ENCODE measurements at regions not wholly inside any gene's neighbourhood (a gene's known extent, or its start where the extent isn't known, plus 50 kb on each side); places are given as distances from the start of the nearest gene placed in this dataset.
A peak's percentile ranks its signal among the peaks of the same experiment; 100 is the strongest.

DNA sequence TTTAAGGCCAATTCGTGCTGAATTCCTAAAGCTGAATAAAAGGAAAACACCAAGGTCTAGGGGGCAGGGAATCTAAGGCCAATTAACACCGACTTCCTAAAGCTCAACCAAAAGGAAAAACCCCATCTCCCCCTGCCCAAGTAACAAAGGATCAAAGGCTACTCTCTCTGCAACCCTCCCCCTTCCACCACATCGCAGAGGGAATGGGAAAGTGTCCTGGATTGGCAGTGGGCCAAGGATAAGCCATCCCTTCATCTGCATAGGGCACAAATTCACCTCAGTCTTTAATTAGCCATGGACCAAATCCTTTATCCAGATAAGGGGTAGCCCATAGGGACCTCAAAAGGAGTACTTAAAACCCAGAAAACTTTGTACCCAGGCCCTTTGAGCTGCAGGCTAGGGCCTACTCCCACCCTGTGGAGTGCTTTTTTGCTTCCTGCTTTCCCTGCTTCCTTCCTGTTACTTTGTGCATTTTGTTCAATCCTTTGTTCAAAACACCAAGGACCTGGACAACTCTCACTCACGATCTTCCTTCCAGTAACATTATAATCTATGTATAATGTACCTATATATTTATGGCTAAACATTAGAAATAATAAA lies 2119.8 kb upstream of the CELF4 start:
- no peak for DNase-seq (ENCODE audit: low read depth)

DNA sequence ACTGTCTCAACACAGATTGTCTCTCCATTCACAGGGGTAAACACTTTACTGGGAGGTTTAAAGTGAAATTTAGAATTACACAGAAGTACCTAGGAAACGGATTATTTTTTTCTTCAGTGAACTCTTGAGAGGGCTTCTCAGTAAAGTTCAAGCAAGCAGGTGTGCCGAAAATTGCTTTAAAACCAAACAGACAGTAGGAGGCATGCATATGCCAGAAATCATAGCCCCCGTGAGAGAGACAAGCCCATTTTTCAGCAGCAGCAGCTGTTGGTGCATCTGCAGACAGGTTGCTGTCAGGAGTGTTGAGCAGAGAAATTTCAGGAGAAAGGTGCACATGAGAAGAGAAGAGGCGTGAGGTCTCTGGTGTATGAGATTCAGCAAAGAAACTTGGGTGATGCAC lies 2115.5 kb upstream of the CELF4 start:
- DNase-seq (ENCODE audit: low read depth): no peak

DNA sequence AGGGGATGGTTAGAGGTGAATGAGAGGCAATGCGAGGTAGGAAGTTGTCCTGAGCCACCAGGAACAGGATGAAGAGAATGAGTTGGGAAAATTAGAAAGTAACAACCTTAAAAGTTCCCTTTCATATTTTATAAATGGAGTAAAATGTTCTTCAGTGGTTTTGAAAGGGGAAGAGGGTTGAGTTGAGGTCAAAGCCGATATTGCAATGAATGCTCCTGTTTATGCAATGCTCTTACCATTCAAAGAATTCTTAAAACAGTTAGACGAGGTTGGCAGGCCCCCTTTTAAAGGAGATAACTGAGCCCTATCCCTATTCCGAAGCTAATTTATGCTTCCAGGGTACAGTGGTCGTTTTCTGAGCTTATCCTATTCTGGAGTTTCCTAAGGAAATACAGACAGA lies 2110.3 kb upstream of the CELF4 start:
- DNase-seq (ENCODE audit: low read depth): no peak

DNA sequence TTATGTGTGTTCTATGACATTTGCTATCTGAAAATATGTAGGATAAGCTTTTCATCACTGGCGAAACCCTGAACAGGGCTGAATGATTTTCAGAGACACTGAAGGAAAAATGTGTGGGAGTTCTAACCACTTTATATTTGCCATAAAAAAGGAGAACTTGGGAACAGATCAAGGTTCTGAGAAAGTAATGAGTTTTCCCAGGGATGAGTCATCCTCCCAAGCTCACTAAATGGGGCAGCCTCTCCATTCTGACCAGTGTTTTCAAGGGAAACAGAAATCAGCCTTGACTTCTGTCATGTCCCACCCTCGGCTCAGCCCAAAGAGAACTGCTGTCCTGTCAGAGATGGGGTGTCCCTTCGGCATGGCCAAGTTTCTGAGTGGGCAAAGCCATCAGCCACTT lies 2109.8 kb upstream of the CELF4 start:
- DNase-seq (ENCODE audit: low read depth): peak; percentile 41

DNA sequence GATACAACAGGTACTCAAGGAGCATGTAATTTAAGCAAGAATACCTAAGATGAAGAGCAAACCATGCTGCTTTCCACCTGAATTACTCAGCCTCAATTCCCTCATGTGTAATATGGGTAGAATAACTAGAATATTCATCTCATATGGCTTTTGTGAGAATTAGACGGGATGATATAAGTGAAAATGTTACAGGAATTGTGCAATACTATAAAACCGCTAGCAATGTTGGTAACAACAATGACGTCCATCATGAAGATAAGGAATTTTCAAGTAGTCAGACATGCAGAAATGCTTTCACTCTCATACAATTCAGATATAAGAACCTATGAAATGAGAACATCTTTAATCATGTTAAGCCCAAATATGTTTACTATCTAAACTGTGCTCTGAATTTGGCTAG lies 2106.6 kb upstream of the CELF4 start:
- no peak for DNase-seq (ENCODE audit: low read depth)

DNA sequence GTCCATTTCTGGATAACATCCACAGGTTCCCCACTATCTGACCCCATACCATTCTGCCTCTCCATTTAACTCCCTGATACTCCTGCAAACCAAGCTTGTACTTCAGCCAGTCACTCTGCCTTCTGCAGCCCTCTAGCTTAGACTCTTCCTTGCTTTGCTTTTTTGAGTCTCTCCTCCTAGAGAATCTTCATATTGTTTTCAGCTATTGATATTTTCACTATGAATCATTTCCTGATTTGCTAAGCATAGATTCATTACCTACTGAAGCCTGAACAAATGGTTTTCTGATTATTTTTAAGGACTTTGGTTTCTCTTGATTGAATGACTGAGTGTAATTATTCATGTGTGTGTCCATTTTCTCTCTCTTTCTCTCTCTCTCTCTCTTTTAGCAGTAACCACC lies 2102.3 kb upstream of the CELF4 start:
- DNase-seq (ENCODE audit: low read depth): no peak

DNA sequence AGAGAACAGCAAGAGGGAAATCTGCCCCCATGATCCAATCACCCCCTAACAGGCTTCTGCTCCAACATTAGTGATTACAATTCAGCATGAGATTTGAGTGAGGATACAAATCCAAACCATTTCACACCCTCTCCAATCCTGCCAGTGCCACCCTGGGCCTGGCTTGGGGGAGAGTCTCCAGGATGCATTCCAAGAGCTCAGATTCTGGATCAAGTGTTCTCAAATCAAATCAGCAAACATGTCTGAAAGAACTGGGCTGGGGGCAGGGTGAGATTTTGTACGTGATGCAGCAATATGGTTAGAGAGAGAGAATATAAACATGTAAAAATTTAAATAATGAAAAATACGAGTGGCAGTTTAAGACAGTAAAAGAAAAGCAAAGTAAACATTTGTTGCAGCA lies 2100.9 kb upstream of the CELF4 start:
- DNase-seq (ENCODE audit: low read depth): no peak

DNA sequence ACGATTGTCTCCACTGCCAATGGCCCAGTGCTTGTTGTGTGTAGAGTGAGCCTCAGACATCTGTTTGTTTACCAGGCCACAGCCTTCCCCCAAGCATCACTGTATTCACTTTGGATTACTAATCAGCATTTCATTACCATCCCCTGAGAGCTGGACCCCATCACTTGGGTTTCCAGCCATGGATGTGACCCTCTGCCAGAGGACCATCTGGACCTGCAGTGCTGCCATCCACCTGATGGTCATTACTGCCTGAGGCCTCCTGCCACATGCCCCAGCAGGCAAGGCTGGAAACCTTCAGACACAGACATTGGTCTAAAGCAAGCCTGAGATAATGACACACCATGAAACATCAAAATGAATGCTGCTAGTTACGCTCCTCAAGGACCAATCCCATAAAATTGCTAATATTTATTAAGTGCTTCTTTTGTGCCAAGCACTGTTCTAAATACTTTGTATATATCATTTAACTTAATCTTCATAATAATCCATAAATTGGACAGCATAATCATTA lies 2096.3 kb upstream of the CELF4 start:
- DNase-seq (ENCODE audit: low read depth): no peak

DNA sequence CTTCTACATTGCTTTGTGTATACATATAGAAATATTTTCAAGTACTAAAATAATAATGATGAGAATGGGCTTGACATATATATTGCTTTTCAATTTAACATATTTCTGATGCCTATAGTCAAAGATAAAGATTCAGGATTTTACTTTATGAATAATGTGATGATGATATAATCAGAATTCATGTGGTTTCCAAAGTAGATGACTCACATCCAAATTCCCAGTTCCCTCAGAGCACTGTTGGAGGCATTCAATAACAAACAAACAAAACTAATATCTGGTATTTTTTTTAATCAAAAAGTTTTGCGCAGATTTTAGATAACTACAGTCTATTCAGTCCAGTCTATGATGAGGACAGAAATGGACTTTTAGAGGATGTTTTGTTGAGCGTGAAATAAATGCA lies 2094.5 kb upstream of the CELF4 start:
- no peak for DNase-seq (ENCODE audit: low read depth)

DNA sequence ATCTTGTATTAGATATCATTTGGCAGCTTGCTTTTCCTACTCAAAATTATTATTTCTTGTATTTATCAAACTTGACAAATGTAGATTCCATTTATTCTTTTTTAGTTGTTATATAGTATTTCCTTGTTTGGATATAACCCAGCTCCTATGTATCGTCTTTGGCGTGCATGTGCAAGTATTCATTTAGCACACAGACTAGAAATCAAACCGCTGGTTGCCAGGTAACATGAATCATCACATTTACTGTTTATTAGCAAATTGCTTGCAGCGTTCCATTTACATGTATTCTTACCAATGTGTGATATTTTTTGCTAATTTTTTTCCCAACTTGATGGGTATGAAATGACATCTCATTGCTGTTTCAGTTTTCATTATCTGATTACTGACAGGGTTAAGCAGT lies 2089.7 kb upstream of the CELF4 start:
- peak; percentile 13 for DNase-seq (ENCODE audit: low read depth)

DNA sequence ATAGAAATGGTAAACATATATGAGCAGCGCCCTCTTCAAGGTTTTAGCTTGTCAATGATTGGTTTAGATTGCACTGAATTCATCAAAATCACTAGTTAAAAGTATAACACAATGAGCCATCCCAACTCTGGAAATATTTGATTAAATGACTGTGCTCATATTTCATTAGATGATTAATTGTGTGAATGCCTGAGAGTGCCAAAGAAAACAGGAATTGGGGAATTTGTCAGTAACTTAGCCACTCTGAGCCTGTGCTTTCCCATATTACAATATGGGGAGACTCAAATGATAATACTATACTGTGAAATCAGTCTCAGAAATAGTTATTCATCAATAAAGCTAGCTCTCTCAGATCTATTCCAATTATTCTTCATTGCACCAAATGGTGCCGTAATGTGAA lies 2087.6 kb upstream of the CELF4 start:
- no peak for DNase-seq (ENCODE audit: low read depth)

DNA sequence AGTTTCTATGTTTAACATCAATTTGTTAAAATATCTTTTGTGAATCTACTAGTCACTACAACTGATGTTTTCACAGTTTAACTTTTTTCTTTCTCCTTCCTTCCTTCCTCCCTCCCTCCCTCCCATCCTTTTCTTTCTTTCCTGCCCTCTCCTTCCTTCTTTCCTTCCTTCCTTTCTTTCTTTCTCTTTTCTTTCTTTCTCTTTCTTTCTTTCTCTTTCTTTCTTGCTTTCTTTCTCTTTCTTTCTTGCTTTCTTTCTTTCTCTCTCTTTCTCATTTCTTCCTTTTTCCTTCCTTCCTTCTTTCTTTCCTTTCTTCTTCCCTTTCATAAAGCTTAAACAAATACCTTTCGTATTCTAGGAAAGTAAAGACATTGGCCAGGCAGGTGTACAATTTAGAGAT lies 2083.0 kb upstream of the CELF4 start:
- DNase-seq (ENCODE audit: low read depth): no peak

DNA sequence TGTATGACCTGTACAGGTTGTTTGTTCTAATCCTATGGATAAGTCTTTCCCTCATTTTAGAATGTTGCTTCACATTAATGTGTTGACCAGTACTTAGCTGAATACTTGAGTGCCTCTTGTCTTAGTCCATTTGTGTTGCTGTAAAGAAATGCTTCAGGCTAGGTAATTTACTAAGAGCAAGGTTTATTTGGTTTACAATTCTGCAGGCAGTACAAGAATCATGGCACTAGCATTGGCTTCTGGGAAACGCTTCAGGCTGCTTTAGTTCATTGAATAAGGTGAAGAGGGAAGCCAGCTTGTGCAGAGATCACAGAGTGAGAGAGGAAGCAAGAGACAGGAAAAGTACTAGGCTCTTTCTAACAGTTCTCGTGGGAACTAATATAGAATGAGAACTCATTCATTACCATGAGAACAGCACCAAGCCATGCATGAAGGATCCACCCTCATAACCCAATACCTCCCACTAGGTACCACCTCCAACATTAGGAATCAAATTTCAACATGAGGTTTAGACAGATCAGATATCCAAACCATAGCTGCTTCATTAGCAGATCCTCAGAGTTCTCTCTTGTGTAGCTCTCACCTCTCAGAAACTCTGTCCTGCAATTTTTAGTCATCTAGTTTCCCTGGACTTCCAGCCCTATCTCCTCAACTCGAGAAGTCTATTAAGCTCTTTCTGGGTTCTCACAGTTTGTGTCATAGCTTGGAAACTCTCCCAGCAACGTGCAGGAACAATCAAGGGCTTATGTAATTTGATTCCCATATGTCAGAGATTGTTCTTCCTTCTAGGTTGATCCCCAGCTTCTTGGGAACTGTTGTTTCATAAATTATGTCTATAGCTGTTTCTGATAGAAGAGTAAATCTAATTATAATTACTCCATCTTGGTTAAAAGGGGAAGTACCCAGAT lies 2082.3 kb upstream of the CELF4 start:
- DNase-seq (ENCODE audit: low read depth): peak; percentile 67

DNA sequence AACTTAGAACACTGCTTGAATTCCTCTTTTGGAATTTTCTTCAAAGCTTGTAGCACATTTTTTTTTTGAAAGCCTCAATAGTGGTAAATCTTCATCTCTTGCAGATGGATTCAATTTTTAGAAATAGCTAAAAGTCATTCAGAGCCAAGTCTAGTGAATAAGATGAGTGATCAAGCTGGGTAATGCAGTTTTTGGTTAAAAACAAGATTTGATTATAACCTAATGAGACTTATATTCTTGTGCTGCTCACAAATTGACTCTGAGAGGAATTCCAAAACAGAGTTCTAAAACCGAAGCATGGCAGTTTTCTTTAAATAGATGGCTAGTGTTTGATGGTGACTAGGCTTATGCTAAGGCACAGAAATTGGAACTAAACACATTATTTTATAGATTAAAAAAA lies 2072.6 kb upstream of the CELF4 start:
- DNase-seq (ENCODE audit: low read depth): no peak

DNA sequence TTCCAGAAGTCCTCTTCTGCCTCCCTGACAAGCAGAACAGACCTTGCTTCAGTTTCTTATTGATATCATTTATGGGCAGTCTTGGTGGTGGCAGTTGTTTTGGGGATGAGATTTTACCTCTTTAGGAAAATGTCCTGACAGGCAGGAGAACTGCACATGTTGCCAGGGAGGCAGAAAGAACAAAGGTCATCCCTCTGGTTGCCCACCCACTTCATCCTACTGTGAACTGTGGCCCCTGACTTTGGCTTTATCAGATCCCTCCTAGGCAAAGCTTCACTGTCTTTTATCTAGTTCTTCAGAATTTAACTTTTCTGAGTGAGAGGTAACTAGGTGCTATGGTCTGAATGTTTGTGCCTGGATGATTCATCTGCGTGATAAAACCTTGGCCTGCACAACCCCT lies 2071.3 kb upstream of the CELF4 start:
- no peak for DNase-seq (ENCODE audit: low read depth)

DNA sequence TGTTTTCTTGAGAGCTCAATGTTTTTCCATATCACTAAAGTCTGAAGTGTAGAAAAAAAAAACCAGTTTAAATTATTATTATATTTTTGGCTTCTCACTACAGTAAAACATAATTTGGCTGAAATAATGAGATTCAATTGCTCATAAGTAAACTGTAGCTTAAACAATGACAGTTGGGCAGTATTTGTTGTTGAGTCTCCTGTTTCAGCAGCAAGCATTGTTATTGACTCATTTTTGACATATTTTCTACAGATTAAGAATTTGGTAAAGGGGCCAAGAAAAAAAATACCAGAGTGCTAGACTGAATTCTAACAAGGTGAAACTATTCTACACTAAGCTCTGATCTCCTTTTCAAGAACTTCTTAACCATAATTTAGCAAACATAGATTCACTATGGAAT lies 2070.4 kb upstream of the CELF4 start:
- no peak for DNase-seq (ENCODE audit: low read depth)

DNA sequence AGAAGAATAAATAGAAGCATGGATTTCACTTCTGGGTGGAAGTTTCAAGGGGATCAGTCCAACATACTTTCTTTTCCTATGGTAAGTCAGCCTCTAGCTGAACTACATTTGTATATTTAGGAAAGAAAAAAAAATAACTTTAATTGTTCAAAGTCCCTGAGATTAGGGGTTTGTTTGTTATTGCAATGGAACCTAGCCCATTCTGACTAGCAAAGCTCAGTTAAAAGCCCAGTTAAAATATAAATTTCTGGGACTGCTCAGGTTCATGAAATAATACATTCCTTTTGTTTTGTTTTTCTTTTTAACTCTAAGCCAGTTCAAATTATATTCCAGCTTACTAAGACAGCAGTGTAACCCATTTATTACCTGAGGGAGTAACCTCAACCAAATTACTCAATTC lies 2069.6 kb upstream of the CELF4 start:
- DNase-seq (ENCODE audit: low read depth): no peak

DNA sequence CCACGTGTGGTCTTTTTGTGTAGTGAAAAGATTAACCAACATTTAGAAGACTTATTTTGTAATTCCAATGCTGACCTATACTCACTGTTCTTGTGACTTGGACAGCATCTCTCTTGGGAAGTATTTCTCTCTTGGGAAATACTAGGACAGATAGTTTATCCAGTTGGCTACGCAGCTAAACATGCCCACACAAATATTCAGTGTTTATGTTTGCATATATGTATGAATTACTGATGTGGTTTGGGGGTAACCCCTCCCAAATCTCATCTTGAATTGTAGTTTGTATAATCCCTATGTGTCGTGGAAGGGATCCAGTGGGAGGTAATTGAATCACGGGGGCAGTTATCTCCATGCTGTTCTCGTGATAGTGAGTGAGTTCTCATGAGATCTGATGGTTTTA lies 2062.3 kb upstream of the CELF4 start:
- no peak for DNase-seq (ENCODE audit: low read depth)

DNA sequence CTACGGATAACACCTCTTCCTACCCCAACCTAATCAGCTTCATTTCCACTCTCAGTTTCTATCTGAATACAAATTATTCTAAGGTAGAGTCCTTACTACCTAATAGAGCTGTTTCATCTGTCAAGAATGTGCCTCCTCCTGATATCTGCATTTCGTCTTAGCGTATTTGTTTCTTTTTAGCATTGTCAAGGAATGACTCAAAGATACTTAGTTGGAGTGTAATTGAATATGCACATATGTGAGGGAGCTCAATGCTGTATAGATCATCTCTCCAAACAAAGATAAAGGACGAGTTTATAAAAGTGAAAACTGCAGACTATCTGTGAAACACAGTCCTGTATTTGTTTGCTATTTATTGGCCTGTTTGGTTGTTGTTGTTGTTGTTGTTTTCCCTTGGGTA lies 2059.4 kb upstream of the CELF4 start:
- peak; percentile 6 for DNase-seq (ENCODE audit: low read depth)

DNA sequence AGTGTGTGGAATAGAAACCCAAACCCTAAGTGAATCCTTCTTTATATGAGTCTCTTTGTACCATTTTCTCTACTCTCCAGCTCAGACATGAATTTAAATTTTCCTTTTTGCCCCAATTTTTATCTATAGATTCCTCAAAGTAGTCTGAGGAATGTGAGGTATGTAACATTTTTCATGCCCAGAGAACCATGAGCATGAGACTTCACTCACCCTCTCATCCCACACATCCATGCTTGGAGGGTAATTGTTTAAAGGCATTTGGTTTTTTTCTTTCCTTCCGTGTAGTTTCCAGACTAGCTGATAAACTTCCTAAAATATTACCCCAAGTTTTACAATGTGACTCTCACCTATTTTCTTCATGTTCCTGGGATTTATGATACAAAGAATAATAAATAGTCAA lies 2056.8 kb upstream of the CELF4 start:
- no peak for DNase-seq (ENCODE audit: low read depth)

DNA sequence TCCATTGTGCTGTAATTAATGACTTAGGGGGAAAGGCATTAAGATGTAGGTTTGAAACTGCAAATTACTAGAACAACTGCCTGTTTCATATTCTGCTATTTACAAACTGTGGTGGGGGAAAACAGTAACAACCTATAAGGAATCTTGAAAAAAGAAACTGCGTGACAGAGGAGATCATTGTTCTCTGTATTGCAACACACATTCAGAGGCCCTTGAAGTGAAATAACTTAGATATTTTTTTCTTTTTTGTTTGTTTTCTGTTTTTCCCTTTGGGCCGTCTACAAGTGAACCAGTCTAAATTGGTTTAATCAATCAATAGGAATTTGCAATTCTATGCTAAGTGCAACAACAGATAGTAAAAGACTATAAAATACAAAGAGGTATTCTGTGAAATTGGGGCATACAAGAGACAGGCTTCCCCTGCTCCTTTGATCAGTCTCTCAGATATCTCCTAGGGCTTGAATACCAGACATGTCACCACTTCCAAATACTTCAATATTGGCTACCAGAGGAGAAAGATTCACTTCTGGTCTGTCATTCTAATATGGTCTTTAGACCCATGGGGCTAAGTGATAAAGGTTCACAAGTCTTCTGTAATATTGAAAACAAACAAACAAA lies 2055.1 kb upstream of the CELF4 start:
- DNase-seq (ENCODE audit: low read depth): no peak

DNA sequence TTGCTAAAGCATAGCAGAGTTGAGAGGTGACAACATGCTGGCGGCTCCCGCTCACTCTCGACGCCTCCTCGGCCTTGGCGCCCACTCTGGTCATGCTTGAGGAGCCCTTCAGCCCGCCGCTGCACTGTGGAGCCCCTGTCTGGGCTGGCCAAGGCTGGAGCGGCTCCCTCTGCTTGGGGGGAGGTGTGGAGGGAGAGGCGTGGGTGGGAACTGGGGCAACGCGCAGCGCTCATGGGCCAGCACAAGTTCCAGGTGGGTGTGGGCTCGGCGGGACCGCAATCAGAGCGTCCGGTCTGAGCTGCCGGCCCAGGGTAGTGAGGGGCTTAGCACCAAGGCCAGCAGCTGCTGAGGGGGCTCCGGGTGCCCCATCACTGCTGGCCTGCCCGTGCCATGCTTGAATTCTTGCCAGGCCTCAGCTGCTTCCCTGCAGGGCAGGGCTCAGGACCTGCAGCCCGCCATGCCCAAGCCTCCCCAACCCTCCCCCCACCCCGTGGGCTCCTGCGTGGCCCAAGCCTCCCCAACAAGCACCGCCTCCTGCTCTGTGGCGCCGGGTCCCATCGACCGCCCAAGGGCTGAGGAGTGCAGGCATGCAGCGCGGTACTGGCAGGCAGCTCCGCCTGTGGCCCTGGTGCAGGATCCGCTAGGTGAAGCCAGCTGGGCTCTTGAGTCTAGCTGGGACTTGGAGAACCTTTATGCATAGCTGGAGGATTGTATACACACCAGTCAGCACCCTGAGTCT lies 2052.8 kb upstream of the CELF4 start:
- no peak for DNase-seq (ENCODE audit: low read depth)

All from RPMI7951 (cell line).